PFSK-1 (cell line): ENCODE measurements at regions not wholly inside any gene's neighbourhood (a gene's known extent, or its start where the extent isn't known, plus 50 kb on each side); places are given as distances from the start of the nearest gene placed in this dataset.

Source experiments
- FOXP2 ChIP-seq: optimal IDR thresholded peaks from 2 replicates; pipeline ENCODE3; 2011; ENCODE audit warnings: borderline replicate concordance, control low read depth, inconsistent platforms; ENCODE audit not compliant: insufficient read depth; ENCODE audit errors: extremely low read length, extremely low read depth
- POLR2AphosphoS5 ChIP-seq: IDR thresholded peaks from 2 replicates; pipeline ENCODE4 v1.6.1; 2012; ENCODE audit warnings: low read depth, mild to moderate bottlenecking, control low read depth, low read length, moderate library complexity
- REST ChIP-seq, 2 experiments: IDR thresholded peaks; 2 replicates each; pipeline versions ENCODE4 v1.6.1 to v1.8.0; 2011 to 2012; ENCODE audit warnings: low read depth in 2 of 2, low read length in 2 of 2, control low read depth in 1 of 2, inconsistent platforms in 1 of 2, mild to moderate bottlenecking in 1 of 2, moderate library complexity in 1 of 2; ENCODE audit not compliant: insufficient read depth in 1 of 2
- SIN3A ChIP-seq: IDR thresholded peaks from 2 replicates; pipeline ENCODE4 v1.6.1; 2012; ENCODE audit warnings: mild to moderate bottlenecking, low read length, moderate library complexity, borderline replicate concordance; ENCODE audit not compliant: insufficient read depth
- TAF1 ChIP-seq: IDR thresholded peaks from 2 replicates; pipeline ENCODE4 v1.6.1; 2012; ENCODE audit warnings: low read length, control low read depth, borderline replicate concordance; ENCODE audit not compliant: insufficient read depth

- TF ChIP-seq POLR2AphosphoS5 (no peak), REST (IDR thresholded peaks at IDR 0.05; ENCODE audit: insufficient read depth in 1 of 2, low read depth in 2 of 2, low read length in 2 of 2) (no peak), FOXP2 (no peak)
Measured at GRCh38 chr6:150730801-150731457, 131.2 kb downstream of the PLEKHG1 start.

GRCh38 chr6:150732765-150733539 is 132.6 kb upstream of the MTHFD1L start:
- TF ChIP-seq TAF1 (no peak), SIN3A (no peak), FOXP2 (no peak), REST (IDR thresholded peaks at IDR 0.05; ENCODE audit: insufficient read depth in 1 of 2, low read depth in 2 of 2, low read length in 2 of 2) (no peak), POLR2AphosphoS5 (no peak)

- no peak for TF ChIP-seq TAF1
- TF ChIP-seq SIN3A, result no peak
- TF ChIP-seq REST (IDR thresholded peaks at IDR 0.05; ENCODE audit: insufficient read depth in 1 of 2, low read depth in 2 of 2, low read length in 2 of 2), result no peak
- TF ChIP-seq FOXP2, result no peak
- TF ChIP-seq POLR2AphosphoS5, result no peak
Measured at GRCh38 chr6:150733726-150734125, 131.8 kb upstream of the MTHFD1L start.

- TF ChIP-seq FOXP2, result no peak
- no peak for TF ChIP-seq REST (IDR thresholded peaks at IDR 0.05; ENCODE audit: insufficient read depth in 1 of 2, low read depth in 2 of 2, low read length in 2 of 2)
- no peak for TF ChIP-seq POLR2AphosphoS5
- TF ChIP-seq SIN3A, result no peak
- TF ChIP-seq TAF1, result no peak
Measured at GRCh38 chr6:150734235-150734634, 131.3 kb upstream of the MTHFD1L start.
